ENCODE measurements at regions not wholly inside any gene's neighbourhood (a gene's known extent, or its start where the extent isn't known, plus 50 kb on each side); places are given as distances from the start of the nearest gene placed in this dataset.

- TF ChIP-seq POLR2A (IDR thresholded peaks at IDR 0.05) (no peak), CTCF (IDR thresholded peaks at IDR 0.05) (no peak)
Observed at GRCh38 chr4:181121733-181122132, 1121.5 kb upstream of the TENM3 start.

Measured in heart left ventricle (tissue), 13 donors.